B cell (primary cell): ENCODE measurements at regions not wholly inside any gene's neighbourhood (a gene's known extent, or its start where the extent isn't known, plus 50 kb on each side); places are given as distances from the start of the nearest gene placed in this dataset.

Source experiments
- ATAC-seq: fragments of 200-7000 bp; cut with Tn5 transposase; one replicate; pipeline ENCODE4 v1.10.0; 2021; ENCODE audit warnings: low read depth, mild to moderate bottlenecking, moderate number of reproducible peaks, moderate library complexity
- CTCF ChIA-PET: fragments of 350-600 bp; sonication (Branson Sonifier 250); formaldehyde crosslinking; loops from one replicate; lab custom pipeline; 2021; ENCODE audit warnings: antibody characterized with exemption, inconsistent platforms; lab: Charles Lee
- POLR2A ChIA-PET: fragments of 350-600 bp; sonication (Branson Sonifier 250); formaldehyde crosslinking; loops from one replicate; lab custom pipeline; 2021; ENCODE audit warnings: antibody characterized with exemption; lab: Charles Lee
- DNase-seq: peaks from one replicate; pipeline ENCODE4 v3.0.0; 2013
- H2AFZ ChIP-seq: 2 replicates; pipeline ENCODE4 v1.6.1; 2012; ENCODE audit warnings: mild to moderate bottlenecking, low read depth, low read length; ENCODE audit not compliant: insufficient read depth, poor library complexity, severe bottlenecking
- H3K27ac ChIP-seq, 2 donors: 1 replicate in 1 of 2; 2 replicates in 1 of 2; pipeline ENCODE4 v1.5.1; 2012 to 2013; ENCODE audit warnings: low read length in 2 of 2, mild to moderate bottlenecking in 2 of 2, moderate library complexity in 1 of 2
- H3K27me3 ChIP-seq, 4 experiments: fragments of 200-600 bp in 1 of 4; sonication (generic) in 1 of 4; replicated peaks in 1 of 4; 1 replicate in 2 of 4; 2 replicates in 2 of 4; pipeline versions ENCODE4 v1.6.1 to v1.7.0; 2013 to 2016; ENCODE audit warnings: low read length in 3 of 4, mild to moderate bottlenecking in 2 of 4, mixed read lengths in 1 of 4, moderate library complexity in 1 of 4; ENCODE audit not compliant: insufficient read depth in 4 of 4, control insufficient read depth in 3 of 4; ENCODE audit errors: control extremely low read depth in 1 of 4
- H3K36me3 ChIP-seq, 2 experiments: replicated peaks in 1 of 2; 1 replicate in 1 of 2; 2 replicates in 1 of 2; pipeline versions ENCODE4 v1.6.1 to v1.7.1; 2013; ENCODE audit warnings: low read length in 1 of 2; ENCODE audit not compliant: insufficient read depth in 2 of 2, control insufficient read depth in 1 of 2; ENCODE audit errors: control extremely low read depth in 1 of 2, extremely low read depth in 1 of 2
- H3K4me1 ChIP-seq, 2 donors: fragments of 200-600 bp in 1 of 2; sonication (generic) in 1 of 2; 1 replicate in 1 of 2; 2 replicates in 1 of 2; pipeline versions ENCODE4 v1.5.1 to v1.6.1; 2013 to 2017; ENCODE audit warnings: low read length in 2 of 2; ENCODE audit not compliant: control insufficient read depth in 2 of 2, insufficient read depth in 2 of 2
- H3K4me2 ChIP-seq: replicated peaks from 2 replicates; pipeline ENCODE3; 2012; ENCODE audit warnings: mild to moderate bottlenecking, low read depth, low read length; ENCODE audit not compliant: poor library complexity, severe bottlenecking
- H3K4me3 ChIP-seq, 5 experiments: fragments of 200-600 bp in 1 of 5; sonication (generic) in 1 of 5; 1 replicate in 3 of 5; 2 replicates in 2 of 5; pipeline versions ENCODE4 v1.5.1 to v1.7.0; 2011 to 2016; ENCODE audit warnings: low read length in 4 of 5, mild to moderate bottlenecking in 4 of 5, low read depth in 2 of 5, control low read depth in 1 of 5, moderate library complexity in 1 of 5; ENCODE audit not compliant: insufficient read depth in 1 of 5; ENCODE audit errors: control extremely low read depth in 1 of 5, extremely low read depth in 1 of 5
- H3K79me2 ChIP-seq: fragments of 200-600 bp; sonication (generic); one replicate; pipeline ENCODE4 v1.6.0; 2016; ENCODE audit warnings: low read length; ENCODE audit not compliant: control insufficient read depth, insufficient read depth
- H3K9ac ChIP-seq: fragments of 200-600 bp; sonication (generic); 2 replicates; pipeline ENCODE4 v1.6.1; 2017; ENCODE audit warnings: mild to moderate bottlenecking, low read length, moderate library complexity
- H3K9me3 ChIP-seq, 3 donors: one replicate each; pipeline versions ENCODE4 v1.6.1 to v1.7.1; 2013; ENCODE audit warnings: low read length in 2 of 3; ENCODE audit not compliant: control insufficient read depth in 2 of 3, insufficient read depth in 1 of 3; ENCODE audit errors: control extremely low read depth in 1 of 3
- H4K20me1 ChIP-seq: 2 replicates; pipeline ENCODE4 v1.6.0; 2012; ENCODE audit warnings: mild to moderate bottlenecking, low read length; ENCODE audit not compliant: insufficient read depth, control insufficient read depth, poor library complexity, severe bottlenecking
- H3K27ac Mint-ChIP-seq: one replicate; pipeline ENCODE4 v1.8.0; 2021; ENCODE audit warnings: mixed read lengths
- H3K27me3 Mint-ChIP-seq: one replicate; pipeline ENCODE4 v1.8.0; 2021; ENCODE audit warnings: mixed read lengths
- H3K4me1 Mint-ChIP-seq: one replicate; pipeline ENCODE4 v1.8.0; 2021; ENCODE audit warnings: mixed read lengths
- H3K4me3 Mint-ChIP-seq: one replicate; pipeline ENCODE4 v1.8.0; 2021; ENCODE audit warnings: mixed read lengths
- H3K9me3 Mint-ChIP-seq: one replicate; pipeline ENCODE4 v1.8.0; 2022; ENCODE audit warnings: mixed read lengths; ENCODE audit not compliant: insufficient read depth
- EZH2 ChIP-seq: IDR thresholded peaks from 2 replicates; pipeline ENCODE4 v1.6.1; 2012; ENCODE audit warnings: borderline replicate concordance, low read depth, mild to moderate bottlenecking, moderate library complexity, low read length; ENCODE audit not compliant: insufficient read depth, poor library complexity, severe bottlenecking
- WGBS: methylation state at CpG from one replicate; pipeline ENCODE4 v1.1.5; 2013; ENCODE audit warnings: missing lambda C conversion rate; ENCODE audit not compliant: insufficient coverage; 5-methylcytosine and 5-hydroxymethylcytosine counted together
- intact Hi-C: fragments of 100-400 bp; cut with micrococcal nuclease; formaldehyde crosslinking; loops from one replicate; pipeline ENCODE4 v1.10.0; 2022
- TF ChIP-seq, protein P1 (sequence below): fragments of 200-600 bp; IDR thresholded peaks from one replicate; pipeline ENCODE4 v1.8.0; 2022; ENCODE audit warnings: antibody characterized with exemption, mild to moderate bottlenecking

DNA sequence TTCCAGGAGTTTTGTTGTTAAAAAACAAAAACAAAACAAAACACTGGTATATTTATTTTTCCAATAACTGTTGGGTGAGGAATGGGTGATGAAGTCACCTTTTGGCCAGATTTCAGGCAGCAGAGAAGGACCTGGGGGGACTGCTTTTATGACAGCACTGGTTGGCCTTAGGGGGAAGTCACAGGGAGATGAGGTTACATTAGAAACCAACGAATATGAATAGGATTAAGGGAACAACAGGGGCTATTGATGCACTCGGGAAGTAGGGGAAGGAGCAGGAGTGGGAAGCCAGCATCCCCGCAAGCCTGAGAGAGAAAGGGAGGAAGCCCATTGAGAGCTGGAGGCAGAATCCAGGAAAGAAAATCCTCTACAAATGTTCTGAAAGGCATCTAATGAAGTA lies 958.4 kb downstream of the TYW1 start:
- CTCF ChIA-PET, result no interaction called here
- Mint-ChIP-seq H3K4me1 (no peaks in the 10 kb centered on the region), H3K27ac (no peak overlapping the region)

DNA sequence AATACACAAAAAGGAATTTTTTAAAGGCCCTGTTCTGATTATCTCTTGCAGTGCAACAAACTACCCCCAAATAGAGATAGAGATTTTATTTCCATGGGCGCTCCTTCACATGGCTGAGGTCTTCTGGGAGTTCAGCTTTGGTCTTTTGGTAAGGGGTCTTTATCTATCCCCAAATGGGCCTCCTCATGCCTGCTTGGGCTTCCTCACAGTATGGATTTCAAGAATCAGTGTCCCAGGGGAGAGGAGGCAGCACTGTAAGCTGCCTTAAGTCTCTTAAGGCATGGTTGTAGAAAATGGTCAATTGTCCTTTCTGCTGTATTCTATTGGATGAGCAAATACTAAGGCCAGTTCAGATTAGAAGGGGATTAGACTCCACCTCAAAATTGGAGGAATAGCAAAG lies 966.2 kb downstream of the TYW1 start:
- peaks cover 9% of the 10 kb centered on the region for H3K9me3 Mint-ChIP-seq
- no peak overlapping the region for H3K27ac Mint-ChIP-seq
- no peaks in the 10 kb centered on the region for H3K27me3 Mint-ChIP-seq
- H3K36me3 ChIP-seq, result no peaks in the 10 kb centered on the region
- H3K9me3 ChIP-seq, result peaks cover 0 to 14% (median 0%) of the 10 kb centered on the region in 3 donors
- intact Hi-C loops, result no loop called here
- H4K20me1 ChIP-seq, result no peaks in the 10 kb centered on the region
- DNase-seq (no peak), ATAC-seq (no peak)
- no peak overlapping the region for H3K4me3 ChIP-seq
- H3K27me3 ChIP-seq, result no peaks in the 10 kb centered on the region
- WGBS, result no CpG with 5 or more reads among the region's 1 CpG
- H3K4me3 Mint-ChIP-seq, result no peak overlapping the region
- CTCF ChIA-PET, result no interaction called here
- no peak overlapping the region for H3K4me2 ChIP-seq
- POLR2A ChIA-PET, result no interaction called here
- no peaks in the 10 kb centered on the region for H3K4me1 ChIP-seq
- no peaks in the 10 kb centered on the region for H3K79me2 ChIP-seq
- no peak overlapping the region for H3K27ac ChIP-seq
- H2AFZ ChIP-seq, result no peak overlapping the region
- no peaks in the 10 kb centered on the region for H3K4me1 Mint-ChIP-seq
- TF ChIP-seq, protein P1, sequence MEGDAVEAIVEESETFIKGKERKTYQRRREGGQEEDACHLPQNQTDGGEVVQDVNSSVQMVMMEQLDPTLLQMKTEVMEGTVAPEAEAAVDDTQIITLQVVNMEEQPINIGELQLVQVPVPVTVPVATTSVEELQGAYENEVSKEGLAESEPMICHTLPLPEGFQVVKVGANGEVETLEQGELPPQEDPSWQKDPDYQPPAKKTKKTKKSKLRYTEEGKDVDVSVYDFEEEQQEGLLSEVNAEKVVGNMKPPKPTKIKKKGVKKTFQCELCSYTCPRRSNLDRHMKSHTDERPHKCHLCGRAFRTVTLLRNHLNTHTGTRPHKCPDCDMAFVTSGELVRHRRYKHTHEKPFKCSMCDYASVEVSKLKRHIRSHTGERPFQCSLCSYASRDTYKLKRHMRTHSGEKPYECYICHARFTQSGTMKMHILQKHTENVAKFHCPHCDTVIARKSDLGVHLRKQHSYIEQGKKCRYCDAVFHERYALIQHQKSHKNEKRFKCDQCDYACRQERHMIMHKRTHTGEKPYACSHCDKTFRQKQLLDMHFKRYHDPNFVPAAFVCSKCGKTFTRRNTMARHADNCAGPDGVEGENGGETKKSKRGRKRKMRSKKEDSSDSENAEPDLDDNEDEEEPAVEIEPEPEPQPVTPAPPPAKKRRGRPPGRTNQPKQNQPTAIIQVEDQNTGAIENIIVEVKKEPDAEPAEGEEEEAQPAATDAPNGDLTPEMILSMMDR, result no peak
- TF ChIP-seq EZH2, result no peak
- no peak overlapping the region for H3K9ac ChIP-seq

More for the DNA sequence above, 958.4 kb downstream of the TYW1 start:
- Histone ChIP-seq H3K36me3 (no peaks in the 10 kb centered on the region), H3K27ac (no peak overlapping the region), H4K20me1 (no peaks in the 10 kb centered on the region), H2AFZ (no peak overlapping the region), H3K79me2 (no peaks in the 10 kb centered on the region), H3K9ac (no peak overlapping the region), H3K4me1 (no peaks in the 10 kb centered on the region), H3K4me3 (no peak overlapping the region), H3K4me2 (no peak overlapping the region), H3K9me3 (peaks cover 0 to 9% (median 0%) of the 10 kb centered on the region in 3 donors), H3K27me3 (no peaks in the 10 kb centered on the region)
- ATAC-seq, result no peak
- no peak for TF ChIP-seq EZH2
- TF ChIP-seq, protein P1, result no peak
- no peaks in the 10 kb centered on the region for H3K27me3 Mint-ChIP-seq
- peaks cover 9% of the 10 kb centered on the region for H3K9me3 Mint-ChIP-seq
- H3K4me3 Mint-ChIP-seq, result no peak overlapping the region
- POLR2A ChIA-PET, result no interaction called here
- intact Hi-C loops, result no loop called here
- no peak for DNase-seq
- WGBS, result 17% methylated on average over 1 of the region's 3 CpGs
